ENCODE measurements at regions not wholly inside any gene's neighbourhood (a gene's known extent, or its start where the extent isn't known, plus 50 kb on each side); places are given as distances from the start of the nearest gene placed in this dataset.

DNA sequence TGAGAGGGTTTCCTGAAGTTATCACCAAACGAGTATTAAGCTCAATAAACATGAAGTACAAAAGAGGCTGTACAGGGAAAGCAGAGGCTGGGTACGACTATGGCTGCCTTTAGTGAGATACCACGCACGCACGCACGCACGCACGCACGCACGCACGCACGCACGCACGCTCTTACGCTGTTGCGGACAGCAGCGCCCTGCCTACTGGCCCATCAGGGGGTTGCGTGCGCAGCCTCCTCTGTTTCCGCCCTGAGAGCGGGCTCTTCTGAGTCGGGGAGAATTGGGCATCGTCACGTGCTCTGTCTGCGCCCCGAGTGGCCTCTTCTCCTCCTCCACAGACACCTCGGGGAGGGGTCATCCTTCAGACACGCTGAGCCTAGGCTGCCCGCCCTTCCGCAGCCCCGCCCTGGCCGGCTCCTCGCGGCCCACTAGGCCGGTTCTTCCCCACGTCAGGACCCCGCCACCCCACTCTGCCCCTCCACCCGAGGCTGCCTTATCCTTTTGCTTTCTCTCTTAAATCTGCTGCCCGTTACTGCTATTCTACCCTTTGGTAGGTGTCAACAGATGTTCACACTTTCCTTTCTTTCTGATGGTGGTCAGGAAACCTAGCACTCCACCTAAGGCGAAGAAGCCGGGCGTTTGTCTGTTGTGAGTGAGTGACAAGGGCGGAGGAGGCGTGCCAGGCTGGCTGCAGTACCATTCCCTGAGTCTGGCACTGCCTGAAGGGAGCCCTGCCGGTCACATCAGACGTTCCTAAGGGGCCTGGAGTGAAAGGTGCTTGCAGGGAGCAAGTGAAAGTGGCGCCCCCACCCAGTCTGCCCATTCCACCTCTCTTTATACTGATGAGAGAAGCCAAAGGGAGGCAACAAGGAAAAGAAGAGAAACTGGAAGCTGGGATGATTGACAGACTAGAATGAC, 300.4 kb upstream of the B3GAT1 start:
- Histone ChIP-seq H3K27ac (replicated peaks) (no peak overlapping the region), H3K4me3 (no peak overlapping the region), H3K36me3 (no peaks in the 10 kb centered on the region), H3K27me3 (ENCODE audit: low read depth) (peaks cover 45% of the 10 kb centered on the region), H3K9me3 (replicated peaks) (no peaks in the 10 kb centered on the region), H3K4me1 (no peaks in the 10 kb centered on the region)
- TF ChIP-seq, protein P1, sequence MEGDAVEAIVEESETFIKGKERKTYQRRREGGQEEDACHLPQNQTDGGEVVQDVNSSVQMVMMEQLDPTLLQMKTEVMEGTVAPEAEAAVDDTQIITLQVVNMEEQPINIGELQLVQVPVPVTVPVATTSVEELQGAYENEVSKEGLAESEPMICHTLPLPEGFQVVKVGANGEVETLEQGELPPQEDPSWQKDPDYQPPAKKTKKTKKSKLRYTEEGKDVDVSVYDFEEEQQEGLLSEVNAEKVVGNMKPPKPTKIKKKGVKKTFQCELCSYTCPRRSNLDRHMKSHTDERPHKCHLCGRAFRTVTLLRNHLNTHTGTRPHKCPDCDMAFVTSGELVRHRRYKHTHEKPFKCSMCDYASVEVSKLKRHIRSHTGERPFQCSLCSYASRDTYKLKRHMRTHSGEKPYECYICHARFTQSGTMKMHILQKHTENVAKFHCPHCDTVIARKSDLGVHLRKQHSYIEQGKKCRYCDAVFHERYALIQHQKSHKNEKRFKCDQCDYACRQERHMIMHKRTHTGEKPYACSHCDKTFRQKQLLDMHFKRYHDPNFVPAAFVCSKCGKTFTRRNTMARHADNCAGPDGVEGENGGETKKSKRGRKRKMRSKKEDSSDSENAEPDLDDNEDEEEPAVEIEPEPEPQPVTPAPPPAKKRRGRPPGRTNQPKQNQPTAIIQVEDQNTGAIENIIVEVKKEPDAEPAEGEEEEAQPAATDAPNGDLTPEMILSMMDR (IDR thresholded peaks at IDR 0.05; ENCODE audit: borderline replicate concordance), result no peak
- intact Hi-C loops (cut with micrococcal nuclease), result no loop called here
- DNase-seq, result no peak

DNA sequence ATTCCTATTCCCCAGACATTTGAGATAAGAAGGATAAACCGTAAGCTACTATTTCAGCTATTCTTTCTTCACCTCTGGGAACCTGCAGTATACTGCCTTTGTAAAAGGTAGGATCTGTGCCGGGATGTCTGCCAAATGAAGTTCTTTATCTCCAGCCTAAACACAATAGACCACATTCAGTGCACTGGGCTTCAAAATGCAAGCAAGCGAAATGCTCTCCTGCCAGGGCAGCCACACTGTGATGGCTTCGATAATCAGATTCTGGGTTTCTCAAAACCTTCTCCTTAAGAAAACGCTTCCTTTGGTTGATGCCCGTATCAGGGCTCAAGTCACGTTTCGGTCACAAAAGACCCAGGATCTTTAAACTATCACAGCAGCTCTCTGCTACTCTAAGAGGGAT, 299.5 kb upstream of the B3GAT1 start:
- Histone ChIP-seq H3K27me3 (ENCODE audit: low read depth) (peaks cover 37% of the 10 kb centered on the region), H3K4me3 (no peak overlapping the region), H3K4me1 (no peaks in the 10 kb centered on the region), H3K9me3 (replicated peaks) (no peaks in the 10 kb centered on the region), H3K27ac (replicated peaks) (no peak overlapping the region), H3K36me3 (no peaks in the 10 kb centered on the region)
- intact Hi-C loops (cut with micrococcal nuclease), result no loop called here
- TF ChIP-seq, protein P1 (IDR thresholded peaks at IDR 0.05; ENCODE audit: borderline replicate concordance), result no peak
- no peak for DNase-seq

DNA sequence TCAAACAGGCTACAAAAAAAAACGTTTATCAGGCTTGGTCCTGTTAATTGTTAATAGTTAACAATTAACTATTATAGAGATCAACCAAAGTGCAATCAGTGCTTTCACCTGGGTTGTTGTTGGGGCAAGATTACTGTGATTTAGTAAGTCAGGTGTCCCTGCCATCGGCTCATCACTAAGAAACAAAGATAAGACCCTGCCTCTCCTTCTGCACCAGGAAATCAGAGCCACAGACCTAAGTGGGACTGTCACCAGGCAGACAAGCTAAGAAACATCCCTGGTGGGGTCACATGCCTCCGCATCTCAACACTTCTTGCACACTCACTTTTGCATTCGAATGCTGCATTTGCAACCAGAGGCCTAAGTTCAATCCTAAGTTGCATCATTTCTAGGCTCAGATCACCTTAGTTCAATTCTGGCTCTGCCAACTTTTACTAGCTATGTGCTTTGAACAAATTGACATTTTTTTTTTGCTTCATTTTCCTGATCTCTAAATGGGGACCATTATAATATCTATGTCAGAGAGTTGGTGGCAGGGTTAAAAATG, 298.9 kb upstream of the B3GAT1 start:
- H3K36me3 ChIP-seq, result no peaks in the 10 kb centered on the region
- TF ChIP-seq, protein P1 (IDR thresholded peaks at IDR 0.05; ENCODE audit: borderline replicate concordance), result no peak
- no peak for DNase-seq
- intact Hi-C loops (cut with micrococcal nuclease), result no loop called here
- no peak overlapping the region for H3K4me3 ChIP-seq
- no peak overlapping the region for H3K27ac ChIP-seq (replicated peaks)
- no peaks in the 10 kb centered on the region for H3K9me3 ChIP-seq (replicated peaks)
- H3K4me1 ChIP-seq, result no peaks in the 10 kb centered on the region
- H3K27me3 ChIP-seq (ENCODE audit: low read depth), result peaks cover 37% of the 10 kb centered on the region

DNA sequence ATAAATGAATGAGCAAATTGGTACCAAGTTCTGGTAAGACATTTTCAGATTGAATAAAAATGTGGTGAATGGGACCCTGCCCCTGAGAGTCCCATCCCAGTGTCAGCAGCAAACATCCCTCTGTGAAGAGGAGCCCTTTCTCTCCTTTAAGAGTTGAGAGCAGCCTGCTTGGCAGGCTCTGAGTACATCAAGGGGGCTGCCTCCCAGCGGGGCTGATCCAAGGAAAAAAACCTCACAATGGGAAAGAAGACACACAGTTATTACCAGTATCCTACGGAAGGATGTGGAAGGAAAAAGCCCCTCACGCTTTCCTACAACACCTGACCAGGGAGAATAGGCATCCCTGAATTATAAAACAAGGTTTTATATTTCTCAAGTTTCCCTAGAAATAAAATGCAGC, 293.8 kb upstream of the B3GAT1 start:
- TF ChIP-seq, protein P1 (IDR thresholded peaks at IDR 0.05; ENCODE audit: borderline replicate concordance), result no peak
- no peaks in the 10 kb centered on the region for H3K4me1 ChIP-seq
- H3K27ac ChIP-seq (replicated peaks), result no peak overlapping the region
- peaks cover 43% of the 10 kb centered on the region for H3K27me3 ChIP-seq (ENCODE audit: low read depth)
- H3K36me3 ChIP-seq, result no peaks in the 10 kb centered on the region
- no peaks in the 10 kb centered on the region for H3K9me3 ChIP-seq (replicated peaks)
- intact Hi-C loops (cut with micrococcal nuclease), result no loop called here
- DNase-seq, result no peak
- no peak overlapping the region for H3K4me3 ChIP-seq

DNA sequence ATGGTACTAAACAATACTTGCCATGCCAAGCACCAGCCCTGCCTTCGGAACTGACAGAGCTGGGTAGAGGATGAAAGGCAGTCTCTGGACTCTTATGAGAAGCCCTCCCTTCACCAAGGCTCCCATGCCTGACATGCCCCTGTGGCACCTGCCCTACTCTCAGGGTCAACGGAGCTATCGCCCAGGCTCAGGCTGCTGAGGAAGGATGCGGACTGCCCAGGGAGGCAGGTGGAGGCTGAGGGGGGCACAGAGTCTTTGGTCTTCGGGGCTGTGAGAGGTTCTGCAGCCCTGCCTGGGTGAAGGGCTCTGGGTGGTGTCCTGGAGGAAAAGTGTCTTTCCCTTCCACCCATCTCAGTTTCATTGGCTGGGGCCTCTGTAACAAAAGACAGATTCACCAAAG, 290.8 kb upstream of the B3GAT1 start:
- intact Hi-C loops (cut with micrococcal nuclease), result no loop called here
- H3K36me3 ChIP-seq, result no peaks in the 10 kb centered on the region
- TF ChIP-seq, protein P1 (IDR thresholded peaks at IDR 0.05; ENCODE audit: borderline replicate concordance), result no peak
- H3K4me1 ChIP-seq, result no peaks in the 10 kb centered on the region
- no peak overlapping the region for H3K4me3 ChIP-seq
- no peaks in the 10 kb centered on the region for H3K9me3 ChIP-seq (replicated peaks)
- DNase-seq, result no peak
- H3K27me3 ChIP-seq (ENCODE audit: low read depth), result peaks cover 74% of the 10 kb centered on the region
- no peak overlapping the region for H3K27ac ChIP-seq (replicated peaks)

All from left ventricle myocardium inferior (tissue), 1 donor.